ENCODE measurements at regions not wholly inside any gene's neighbourhood (a gene's known extent, or its start where the extent isn't known, plus 50 kb on each side); places are given as distances from the start of the nearest gene placed in this dataset.

- no peaks in the 10 kb centered on the region for H3K9me2 ChIP-seq (ENCODE audit: insufficient read depth)
- H3K36me3 ChIP-seq (ENCODE audit: low read depth): no peaks in the 10 kb centered on the region
- in situ Hi-C loops (cut with MboI): no loop called here
- no peak overlapping the region for H3K4me3 ChIP-seq
- peak overlapping the region; percentile 14 for H3K4me2 ChIP-seq (ENCODE audit: unreplicated experiment)
- peak; percentile 9 for DNase-seq
- no peaks in the 10 kb centered on the region for H4K20me1 ChIP-seq (ENCODE audit: insufficient read depth)
- no peak overlapping the region for H3K9ac ChIP-seq
- H2AFZ ChIP-seq: no peak overlapping the region
- TF ChIP-seq EZH2phosphoT487 (IDR thresholded peaks at IDR 0.05; ENCODE audit: insufficient read depth, low read depth) (no peak), EZH2 (IDR thresholded peaks at IDR 0.05; ENCODE audit: insufficient read depth, poor library complexity, severe bottlenecking) (no peak)
- H3K27ac ChIP-seq: no peak overlapping the region
- WGBS, 2 experiments (ENCODE audit: low coverage in 1 of 2, low lambda C conversion rate in 2 of 2, missing lambda C conversion rate in 2 of 2): 13 to 14% methylated on average over 4 of the region's 4 CpGs
- no peaks in the 10 kb centered on the region for H3K9me3 ChIP-seq (ENCODE audit: low read depth)
- peaks cover 6% of the 10 kb centered on the region for H3K4me1 ChIP-seq (ENCODE audit: insufficient read depth)
- H3K79me2 ChIP-seq (ENCODE audit: insufficient read depth): no peaks in the 10 kb centered on the region
- H3K27me3 ChIP-seq (replicated peaks; ENCODE audit: insufficient read depth): peaks cover 15% of the 10 kb centered on the region; the same call in 1 of the 2 replicates
- peaks cover 11% of the 10 kb centered on the region; the same call in 1 of the 2 replicates for H3F3A ChIP-seq (ENCODE audit: insufficient read depth)
These were observed 203.5 kb downstream of the HIBADH start for GRCh38 chr7:27459021-27459730.

- peak overlapping the region; percentile 14 for H3K4me2 ChIP-seq (ENCODE audit: unreplicated experiment)
- H3K4me1 ChIP-seq (ENCODE audit: insufficient read depth): peaks cover 2% of the 10 kb centered on the region; the same call in 1 of the 2 replicates
- DNase-seq: peak; percentile 56
- H3K9me3 ChIP-seq (ENCODE audit: low read depth): no peaks in the 10 kb centered on the region
- no peak overlapping the region for H3K27ac ChIP-seq
- H3K9me2 ChIP-seq (ENCODE audit: insufficient read depth): no peaks in the 10 kb centered on the region
- H3F3A ChIP-seq (ENCODE audit: insufficient read depth): 0 out of 2 replicates have a peak, but pooled peaks cover 7% of the 10 kb centered on the region
- no peaks in the 10 kb centered on the region for H3K79me2 ChIP-seq (ENCODE audit: insufficient read depth)
- no peaks in the 10 kb centered on the region for H3K36me3 ChIP-seq (ENCODE audit: low read depth)
- 11 to 13% methylated on average over 2 of the region's 2 CpGs for WGBS, 2 experiments (ENCODE audit: low coverage in 1 of 2, low lambda C conversion rate in 2 of 2, missing lambda C conversion rate in 2 of 2)
- H2AFZ ChIP-seq: no peak overlapping the region
- in situ Hi-C loops (cut with MboI): no loop called here
- no peak for TF ChIP-seq EZH2 (IDR thresholded peaks at IDR 0.05; ENCODE audit: insufficient read depth, poor library complexity, severe bottlenecking)
- peak; percentile 68; the same call in 1 of the 2 replicates for TF ChIP-seq EZH2phosphoT487 (IDR thresholded peaks at IDR 0.05; ENCODE audit: insufficient read depth, low read depth)
- H3K4me3 ChIP-seq: no peak overlapping the region
- H3K27me3 ChIP-seq (replicated peaks; ENCODE audit: insufficient read depth): peaks cover 15% of the 10 kb centered on the region; the same call in 1 of the 2 replicates
- no peaks in the 10 kb centered on the region for H4K20me1 ChIP-seq (ENCODE audit: insufficient read depth)
- no peak overlapping the region for H3K9ac ChIP-seq
These were observed 203.0 kb downstream of the HIBADH start for GRCh38 chr7:27459731-27460053.

GRCh38 chr7:27462575-27463270 lies 200.0 kb downstream of the HIBADH start:
- Histone ChIP-seq H4K20me1 (ENCODE audit: insufficient read depth) (no peaks in the 10 kb centered on the region), H3K79me2 (ENCODE audit: insufficient read depth) (no peaks in the 10 kb centered on the region), H3K27ac (no peak overlapping the region)

GRCh38 chr7:27464970-27465369 lies 197.7 kb downstream of the HIBADH start:
- in situ Hi-C loops (cut with MboI): no loop called here
- Histone ChIP-seq H3K27ac (no peak overlapping the region), H3K9ac (no peak overlapping the region), H4K20me1 (ENCODE audit: insufficient read depth) (no peaks in the 10 kb centered on the region), H3K4me3 (no peak overlapping the region), H3F3A (ENCODE audit: insufficient read depth) (no peaks in the 10 kb centered on the region), H3K9me2 (ENCODE audit: insufficient read depth) (no peaks in the 10 kb centered on the region), H3K9me3 (ENCODE audit: low read depth) (no peaks in the 10 kb centered on the region), H3K36me3 (ENCODE audit: low read depth) (no peaks in the 10 kb centered on the region), H3K4me1 (ENCODE audit: insufficient read depth) (no peaks in the 10 kb centered on the region), H3K4me2 (ENCODE audit: unreplicated experiment) (no peak overlapping the region), H3K27me3 (replicated peaks; ENCODE audit: insufficient read depth) (peaks cover 24% of the 10 kb centered on the region; the same call in 1 of the 2 replicates), H2AFZ (no peak overlapping the region), H3K79me2 (ENCODE audit: insufficient read depth) (no peaks in the 10 kb centered on the region)
- WGBS, 2 experiments (ENCODE audit: low coverage in 1 of 2, low lambda C conversion rate in 2 of 2, missing lambda C conversion rate in 2 of 2): 71 to 77% methylated on average over 2 of the region's 2 CpGs
- no peak for DNase-seq
- no peak for TF ChIP-seq EZH2 (IDR thresholded peaks at IDR 0.05; ENCODE audit: insufficient read depth, poor library complexity, severe bottlenecking)
- no peak for TF ChIP-seq EZH2phosphoT487 (IDR thresholded peaks at IDR 0.05; ENCODE audit: insufficient read depth, low read depth)

More at GRCh38 chr7:27462575-27463270, 200.0 kb downstream of the HIBADH start:
- Histone ChIP-seq H3K27me3 (replicated peaks; ENCODE audit: insufficient read depth) (peaks cover 24% of the 10 kb centered on the region; the same call in 1 of the 2 replicates), H3K9me2 (ENCODE audit: insufficient read depth) (no peaks in the 10 kb centered on the region), H3K9ac (no peak overlapping the region), H2AFZ (no peak overlapping the region), H3K4me2 (ENCODE audit: unreplicated experiment) (no peak overlapping the region), H3K9me3 (ENCODE audit: low read depth) (no peaks in the 10 kb centered on the region), H3F3A (ENCODE audit: insufficient read depth) (0 out of 2 replicates have a peak, but pooled peaks cover 7% of the 10 kb centered on the region), H3K4me3 (no peak overlapping the region), H3K4me1 (ENCODE audit: insufficient read depth) (peaks cover 2% of the 10 kb centered on the region; the same call in 1 of the 2 replicates), H3K36me3 (ENCODE audit: low read depth) (no peaks in the 10 kb centered on the region)
- no peak for TF ChIP-seq EZH2 (IDR thresholded peaks at IDR 0.05; ENCODE audit: insufficient read depth, poor library complexity, severe bottlenecking)
- TF ChIP-seq EZH2phosphoT487 (IDR thresholded peaks at IDR 0.05; ENCODE audit: insufficient read depth, low read depth): no peak
- in situ Hi-C loops (cut with MboI): no loop called here
- no peak for DNase-seq
- WGBS, 2 experiments (ENCODE audit: low coverage in 1 of 2, low lambda C conversion rate in 2 of 2, missing lambda C conversion rate in 2 of 2): 73 to 78% methylated on average over 8 of the region's 8 CpGs

Data from GM23248 (cell line).